GM12875 (cell line): ENCODE measurements at regions not wholly inside any gene's neighbourhood (a gene's known extent, or its start where the extent isn't known, plus 50 kb on each side); places are given as distances from the start of the nearest gene placed in this dataset.
A peak's percentile ranks its signal among the peaks of the same experiment; 100 is the strongest.
"Not testable (repeated sequence)": the region's sequence is repeated elsewhere in the genome, so short reads cannot be mapped to it uniquely, and the experiment has no call there.

Experiments used
- H3K4me3 ChIP-seq: one replicate; pipeline ENCODE4 v1.5.1; 2011; ENCODE audit warnings: low read depth, low read length, control low read depth

- H3K4me3 ChIP-seq: not testable (repeated sequence)
These were observed 5417.4 kb upstream of the TPTE start for GRCh38 chr21:5103880-5104561.

DNA sequence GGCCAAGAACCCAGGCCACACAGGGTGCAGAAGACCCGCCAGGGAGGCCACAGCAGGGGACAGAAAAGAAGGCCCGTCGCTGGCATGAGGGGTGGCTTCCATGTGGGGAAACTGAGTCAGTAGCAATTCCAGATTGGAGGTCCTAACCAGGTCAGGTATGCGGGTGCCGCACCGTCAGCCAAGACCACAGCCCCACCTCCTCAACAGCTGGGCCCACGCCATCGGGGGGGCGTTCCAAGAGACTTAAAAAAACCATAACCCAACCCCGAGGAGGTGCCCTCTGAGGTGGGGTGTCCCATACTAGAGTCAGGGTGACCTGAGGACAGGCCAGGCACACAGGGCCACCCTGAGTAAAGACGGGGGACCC is 5416.8 kb upstream of the TPTE start:
- not testable (repeated sequence) for H3K4me3 ChIP-seq

DNA sequence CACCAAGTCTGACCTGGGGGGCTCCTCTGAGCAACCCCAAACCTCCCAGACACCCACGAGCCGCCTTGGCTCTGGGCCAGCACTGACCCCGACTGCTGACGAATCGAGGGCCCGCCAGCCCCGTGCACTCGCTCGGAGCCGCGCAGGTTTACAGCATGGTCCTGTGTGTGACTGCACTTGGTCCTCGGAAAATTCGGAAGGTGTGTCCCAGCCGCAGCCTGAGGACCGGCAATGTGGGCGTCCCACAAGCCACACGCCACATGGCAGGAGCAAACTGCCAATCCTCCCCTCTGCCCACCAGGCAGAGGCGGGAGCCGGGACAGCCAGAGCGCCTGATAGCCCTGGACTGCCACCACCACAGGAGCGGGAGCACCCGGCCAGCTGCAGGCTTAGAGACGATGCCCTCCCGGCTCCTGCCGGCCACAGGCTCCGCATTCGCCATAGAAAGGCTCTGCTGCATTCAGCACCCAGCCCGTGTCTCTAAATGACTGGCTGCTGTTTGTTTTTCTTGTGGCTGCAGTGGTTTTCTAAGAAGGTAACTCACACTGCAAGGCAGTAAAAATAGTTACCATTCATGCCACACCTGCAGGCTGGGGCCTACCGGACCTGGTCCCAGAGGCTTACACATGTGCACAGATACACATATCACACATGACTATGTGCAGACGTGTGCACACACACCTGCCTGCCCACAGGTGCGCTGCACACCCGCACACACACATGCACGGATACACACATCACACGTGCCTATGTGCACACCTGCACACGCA is 5415.3 kb upstream of the TPTE start:
- not testable (repeated sequence) for H3K4me3 ChIP-seq

GRCh38 chr21:5106767-5107464 is 5414.5 kb upstream of the TPTE start:
- not testable (repeated sequence) for H3K4me3 ChIP-seq

GRCh38 chr21:5107637-5108036 is 5413.7 kb upstream of the TPTE start:
- not testable (repeated sequence) for H3K4me3 ChIP-seq

DNA sequence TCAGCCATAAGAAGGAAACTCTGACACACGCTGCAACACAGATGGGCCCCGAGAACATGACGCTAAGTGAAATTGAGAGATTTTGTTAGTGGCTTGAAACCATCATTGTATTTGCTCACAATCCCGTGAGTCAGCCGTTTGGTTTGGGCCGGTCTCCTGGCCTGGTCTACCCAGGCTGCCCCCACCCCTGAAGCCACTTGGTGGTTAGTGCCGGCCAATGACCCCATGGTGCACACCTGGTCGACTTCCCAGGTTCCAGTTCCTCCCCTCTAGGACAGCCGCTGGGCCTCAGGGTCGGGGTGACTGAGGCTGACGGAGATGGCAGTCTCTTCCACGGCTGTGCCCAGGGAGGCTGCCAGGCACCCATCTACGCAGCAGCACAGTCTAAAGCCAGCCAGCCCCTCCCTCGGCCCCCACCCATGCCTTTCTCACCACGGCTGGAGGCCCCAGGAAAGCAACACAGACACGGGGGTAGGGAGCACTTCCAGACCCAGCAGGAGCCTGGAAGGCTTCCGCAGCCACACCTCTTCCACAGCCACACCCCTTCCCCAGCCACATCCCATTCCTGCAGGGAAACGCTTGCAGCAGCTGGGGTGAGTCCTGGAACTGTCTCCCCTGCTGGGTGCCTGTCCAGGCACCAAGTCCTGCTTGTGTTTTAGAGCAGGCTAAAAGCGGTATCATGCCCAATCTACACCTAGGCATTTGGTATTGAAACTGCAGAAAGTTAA is 5413.2 kb upstream of the TPTE start:
- not testable (repeated sequence) for H3K4me3 ChIP-seq

- H3K4me3 ChIP-seq: not testable (repeated sequence)
These were observed 5410.2 kb upstream of the TPTE start for GRCh38 chr21:5111197-5111596.

GRCh38 chr21:5113092-5113491 is 5408.3 kb upstream of the TPTE start:
- H3K4me3 ChIP-seq: not testable (repeated sequence)

- H3K4me3 ChIP-seq: not testable (repeated sequence)
These were observed 5406.9 kb upstream of the TPTE start for GRCh38 chr21:5114468-5114867.

DNA sequence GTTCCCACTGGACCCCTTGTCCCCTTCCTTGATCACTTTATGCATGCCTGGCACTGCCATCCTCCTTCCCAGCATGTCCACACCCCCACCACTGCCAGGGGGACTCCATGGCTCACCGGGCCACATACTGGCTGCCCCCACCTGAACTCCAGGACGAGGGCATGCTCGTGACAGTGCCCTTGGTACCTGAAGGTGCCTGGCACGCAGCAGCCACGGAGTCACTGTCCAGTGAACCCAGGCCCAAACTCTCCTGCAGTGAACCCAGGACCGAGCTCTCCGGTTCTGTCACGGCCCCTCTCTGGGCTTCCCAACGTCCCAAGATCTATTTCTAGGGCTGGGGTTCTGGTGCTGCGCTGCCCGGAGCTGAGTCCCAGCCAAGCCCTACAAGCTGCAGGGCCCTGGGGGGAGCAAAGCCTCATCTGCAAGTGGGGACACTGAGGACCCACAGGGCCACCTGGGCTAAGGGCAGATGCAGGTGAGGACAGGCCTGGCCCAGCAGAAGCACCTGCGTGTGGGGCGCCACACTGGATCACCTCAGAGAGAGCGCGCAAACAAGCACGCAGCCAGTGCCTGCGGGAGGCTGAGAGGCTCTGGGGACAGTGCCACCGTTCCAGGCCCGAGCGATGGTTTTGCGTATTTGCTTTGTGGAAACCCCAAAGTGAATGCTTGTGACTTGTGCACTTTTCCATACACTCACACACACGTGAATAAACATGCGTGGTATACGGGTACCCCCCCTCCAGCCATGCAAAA is 5406.3 kb upstream of the TPTE start:
- not testable (repeated sequence) for H3K4me3 ChIP-seq

- H3K4me3 ChIP-seq: peak overlapping the region; percentile 10
These were observed 5405.6 kb upstream of the TPTE start for GRCh38 chr21:5115646-5116343.

DNA sequence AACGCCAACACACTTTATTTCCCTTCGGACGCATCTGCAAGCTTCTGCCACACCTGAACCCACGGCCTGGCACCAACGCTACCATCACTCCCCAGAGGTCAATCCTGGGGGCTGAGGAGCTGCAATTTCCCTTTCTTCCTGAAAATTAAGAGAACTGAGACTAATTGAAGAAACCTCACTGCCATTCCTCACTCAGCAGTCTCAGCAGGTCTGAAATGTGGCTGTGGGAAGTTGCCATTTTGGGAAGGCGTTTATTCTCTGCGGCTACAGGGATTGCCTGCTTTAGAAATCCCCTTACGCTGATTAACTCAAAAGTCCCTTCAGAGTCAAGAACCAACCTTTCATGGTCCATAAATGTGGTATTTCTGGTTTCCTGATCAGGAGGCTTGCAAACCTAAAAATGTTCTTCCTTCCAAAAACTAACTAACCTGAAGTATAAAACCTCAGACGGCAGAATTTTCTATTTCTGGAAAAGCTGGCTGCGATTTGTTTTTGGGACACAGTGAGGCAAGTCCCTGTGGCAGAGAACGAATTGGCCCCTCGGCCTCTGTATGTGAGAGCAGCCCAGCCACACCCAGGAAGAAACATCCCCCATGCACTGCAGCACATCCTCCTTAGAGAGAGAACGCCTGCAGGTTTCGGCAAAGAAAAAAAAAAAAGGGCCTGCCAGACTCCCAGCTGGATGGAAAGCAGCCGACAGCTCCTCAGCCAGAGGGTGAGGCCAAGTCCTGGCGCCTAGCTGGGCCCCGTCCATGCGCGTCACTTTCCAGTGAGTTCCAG is 5404.8 kb upstream of the TPTE start:
- not testable (repeated sequence) for H3K4me3 ChIP-seq

DNA sequence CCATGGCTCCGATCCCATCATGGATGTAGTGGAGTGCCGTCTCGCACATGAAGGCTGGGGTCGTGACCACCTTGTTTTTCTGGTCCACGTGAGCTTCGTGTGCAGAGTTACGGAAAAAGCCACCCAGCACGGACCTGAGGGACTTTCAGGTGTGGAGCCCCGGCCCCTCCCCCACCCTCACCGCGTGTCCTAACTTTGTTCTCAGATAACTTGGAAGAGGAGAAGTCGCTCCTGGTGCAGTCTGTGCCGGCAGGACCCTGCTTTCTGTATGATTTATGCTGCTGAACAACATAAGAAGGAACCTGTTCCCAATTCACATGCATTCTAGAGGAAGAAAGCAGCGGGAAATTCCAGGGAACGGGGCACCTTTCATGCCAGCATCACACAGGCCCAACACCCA is 5404.2 kb upstream of the TPTE start:
- not testable (repeated sequence) for H3K4me3 ChIP-seq

DNA sequence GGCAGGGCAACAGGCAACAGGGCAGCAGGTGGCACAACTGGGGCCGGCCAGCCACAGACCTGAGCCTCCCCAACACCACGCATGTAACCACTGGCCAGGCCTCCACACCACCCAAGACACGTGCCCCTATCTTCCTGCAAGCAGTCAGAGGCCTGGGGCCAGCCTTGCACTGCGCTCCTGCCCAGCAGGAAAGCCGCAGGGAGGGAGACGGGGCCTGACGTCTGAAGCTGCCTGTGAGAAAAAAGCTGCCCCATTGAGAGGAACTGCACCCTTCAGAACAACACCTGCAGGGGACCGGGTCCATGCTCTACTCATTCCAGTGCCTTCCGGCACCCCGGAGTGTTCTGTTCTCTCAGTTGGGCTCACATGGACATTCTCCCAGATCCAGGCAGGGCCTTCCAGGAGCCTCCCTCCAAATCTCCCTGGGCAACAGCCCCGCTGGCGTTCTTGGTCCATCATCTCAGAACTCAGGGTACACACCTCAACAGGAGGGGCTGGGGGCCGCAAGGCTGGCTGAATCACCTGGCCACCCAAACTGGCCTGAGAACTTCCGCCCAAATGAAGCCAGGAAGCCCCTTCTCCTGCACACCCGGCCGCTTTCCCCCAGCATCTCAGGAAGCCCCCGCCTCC is 5403.6 kb upstream of the TPTE start:
- H3K4me3 ChIP-seq: peak overlapping the region; percentile 49

- not testable (repeated sequence) for H3K4me3 ChIP-seq
These were observed 5403.1 kb upstream of the TPTE start for GRCh38 chr21:5118296-5118679.

DNA sequence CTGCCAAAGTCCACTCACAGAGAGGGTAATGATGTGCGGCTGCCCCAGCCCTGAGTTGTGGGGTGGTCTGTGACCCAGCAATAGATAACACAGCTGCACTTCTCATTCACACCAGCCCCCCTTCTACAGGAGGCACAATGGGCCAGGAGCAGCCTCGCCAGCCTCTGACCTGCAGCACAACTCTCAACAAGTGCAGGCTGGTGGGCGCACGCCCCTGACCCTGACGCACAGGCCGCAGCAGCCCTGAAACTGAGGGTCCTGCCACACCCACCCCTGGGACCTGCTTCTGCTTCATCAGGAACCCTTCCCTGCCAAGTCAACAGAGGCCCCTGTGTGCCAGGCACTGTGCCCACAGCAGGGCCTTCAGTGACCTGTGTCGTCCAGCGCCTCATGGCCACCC is 5402.2 kb upstream of the TPTE start:
- not testable (repeated sequence) for H3K4me3 ChIP-seq

DNA sequence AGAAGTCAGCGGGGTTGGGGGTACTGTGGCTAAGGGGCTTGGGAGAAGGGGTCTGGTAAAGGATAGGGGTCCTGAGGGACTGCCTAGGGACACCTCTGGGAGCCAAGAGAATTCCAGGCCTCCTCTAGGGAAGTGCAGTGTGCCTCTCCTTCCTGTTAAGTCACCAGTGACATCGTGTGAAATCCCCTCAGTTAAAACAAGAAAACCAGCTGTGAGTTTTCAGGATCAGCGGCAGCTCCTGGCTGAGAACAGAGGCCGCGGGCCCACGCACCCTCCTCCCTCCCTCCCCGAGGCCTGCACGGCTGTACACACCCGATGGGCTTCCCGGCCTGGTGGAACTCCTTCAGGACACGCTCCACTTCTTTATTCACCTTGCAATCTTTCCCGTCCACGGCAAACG is 5400.0 kb upstream of the TPTE start:
- H3K4me3 ChIP-seq: not testable (repeated sequence)

- H3K4me3 ChIP-seq: not testable (repeated sequence)
These were observed 5399.5 kb upstream of the TPTE start for GRCh38 chr21:5121849-5122248.
